Chondrocyte (in vitro differentiated cells): ENCODE measurements at regions not wholly inside any gene's neighbourhood (a gene's known extent, or its start where the extent isn't known, plus 50 kb on each side); places are given as distances from the start of the nearest gene placed in this dataset.

Experiments used
- DNase-seq: peaks from one replicate; pipeline ENCODE4 v3.0.0; 2021; ENCODE audit warnings: mixed read lengths, low spot score
- H3K27ac Mint-ChIP-seq: one replicate; pipeline ENCODE4 v1.8.0; 2021; ENCODE audit warnings: mild to moderate bottlenecking, moderate library complexity, mixed read lengths; ENCODE audit not compliant: unreplicated experiment
- H3K27me3 Mint-ChIP-seq: 2 replicates; pipeline ENCODE4 v1.8.0; 2021; ENCODE audit warnings: low read depth, mixed read lengths
- H3K36me3 Mint-ChIP-seq: 2 replicates; pipeline ENCODE4 v1.8.0; 2021; ENCODE audit warnings: low read depth, mixed read lengths
- H3K4me1 Mint-ChIP-seq: 2 replicates; pipeline ENCODE4 v1.8.0; 2021; ENCODE audit warnings: low read depth, mild to moderate bottlenecking, mixed read lengths
- H3K4me3 Mint-ChIP-seq: one replicate; pipeline ENCODE4 v1.8.0; 2021; ENCODE audit warnings: mild to moderate bottlenecking, moderate library complexity, mixed read lengths; ENCODE audit not compliant: unreplicated experiment
- H3K9me3 Mint-ChIP-seq: 2 replicates; pipeline ENCODE4 v1.8.0; 2021; ENCODE audit warnings: low read depth, mixed read lengths
- CTCF ChIP-seq: fragments of 200-600 bp; sonication (generic); IDR thresholded peaks from 2 replicates; pipeline ENCODE4 v1.5.0; 2021; ENCODE audit warnings: antibody characterized with exemption, mild to moderate bottlenecking, moderate library complexity

GRCh38 chr9:30851600-30851999 is 1532.8 kb upstream of the ACO1 start:
- Mint-ChIP-seq H3K36me3 (no peaks in the 10 kb centered on the region), H3K4me3 (no peak overlapping the region), H3K4me1 (no peaks in the 10 kb centered on the region), H3K27me3 (peaks cover 8% of the 10 kb centered on the region), H3K9me3 (peaks cover 4% of the 10 kb centered on the region), H3K27ac (no peak overlapping the region)
- TF ChIP-seq CTCF: no peak
- no peak for DNase-seq

GRCh38 chr9:30900706-30901105 is 1483.7 kb upstream of the ACO1 start:
- Mint-ChIP-seq H3K27me3 (no peaks in the 10 kb centered on the region), H3K4me3 (no peak overlapping the region), H3K27ac (no peak overlapping the region), H3K4me1 (no peaks in the 10 kb centered on the region), H3K36me3 (no peaks in the 10 kb centered on the region), H3K9me3 (no peaks in the 10 kb centered on the region)
- TF ChIP-seq CTCF: no peak
- DNase-seq: no peak

- no peak for TF ChIP-seq CTCF
- H3K27me3 Mint-ChIP-seq: peaks cover 2% of the 10 kb centered on the region
- H3K4me1 Mint-ChIP-seq: no peaks in the 10 kb centered on the region
- no peak for DNase-seq
- no peaks in the 10 kb centered on the region for H3K36me3 Mint-ChIP-seq
- peaks cover 4% of the 10 kb centered on the region for H3K9me3 Mint-ChIP-seq
- no peak overlapping the region for H3K27ac Mint-ChIP-seq
- no peak overlapping the region for H3K4me3 Mint-ChIP-seq
These were observed 1471.1 kb upstream of the ACO1 start for GRCh38 chr9:30913331-30913730.

DNA sequence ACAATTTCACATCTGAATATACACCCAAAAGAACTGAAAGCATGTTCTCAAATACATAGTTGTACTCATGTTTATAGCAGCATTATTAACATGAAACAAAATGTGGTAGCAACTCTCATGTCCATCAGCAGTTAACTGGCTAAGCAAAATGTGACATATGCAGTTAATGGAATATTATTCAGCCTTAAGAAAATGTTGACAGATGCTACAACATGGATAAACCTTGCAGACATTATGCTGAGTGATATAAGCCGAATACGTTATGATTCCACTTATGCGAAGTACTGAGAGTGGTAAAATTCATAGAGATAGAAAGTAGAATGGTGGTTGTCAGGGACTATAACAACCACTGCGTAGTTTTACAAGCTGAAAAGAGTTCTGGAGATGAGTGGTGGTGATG is 1469.0 kb upstream of the ACO1 start:
- TF ChIP-seq CTCF: no peak
- Mint-ChIP-seq H3K9me3 (no peaks in the 10 kb centered on the region), H3K4me3 (no peak overlapping the region), H3K27ac (no peak overlapping the region), H3K36me3 (no peaks in the 10 kb centered on the region), H3K27me3 (peaks cover 7% of the 10 kb centered on the region), H3K4me1 (no peaks in the 10 kb centered on the region)
- DNase-seq: no peak

DNA sequence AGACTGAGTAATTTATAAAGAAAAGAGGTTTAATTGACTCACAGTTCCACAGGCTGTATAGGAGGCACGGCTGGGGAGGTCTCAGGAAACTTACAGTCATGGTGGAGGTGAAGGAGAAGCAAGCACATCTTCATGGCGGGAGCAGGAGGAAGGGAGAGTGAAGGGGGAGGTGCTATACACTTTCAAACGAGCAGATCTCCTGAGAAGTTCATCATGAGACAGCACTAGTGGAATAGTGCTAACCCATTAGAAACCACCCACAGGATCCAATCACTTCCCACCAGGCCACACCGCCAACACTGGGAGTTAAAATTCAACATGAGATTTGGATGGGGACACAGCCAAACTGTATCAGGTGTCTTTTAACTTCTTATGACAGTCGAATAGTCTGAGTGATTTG is 1459.3 kb upstream of the ACO1 start:
- H3K36me3 Mint-ChIP-seq: no peaks in the 10 kb centered on the region
- no peak overlapping the region for H3K4me3 Mint-ChIP-seq
- peaks cover 10% of the 10 kb centered on the region for H3K27me3 Mint-ChIP-seq
- H3K27ac Mint-ChIP-seq: no peak overlapping the region
- H3K9me3 Mint-ChIP-seq: no peaks in the 10 kb centered on the region
- no peaks in the 10 kb centered on the region for H3K4me1 Mint-ChIP-seq
- DNase-seq: no peak
- TF ChIP-seq CTCF: no peak
